ENCODE measurements at regions not wholly inside any gene's neighbourhood (a gene's known extent, or its start where the extent isn't known, plus 50 kb on each side); places are given as distances from the start of the nearest gene placed in this dataset.
"Not testable (repeated sequence)": the region's sequence is repeated elsewhere in the genome, so short reads cannot be mapped to it uniquely, and the experiment has no call there.

GRCh38 chr14:105883066-105884005 lies 357.0 kb downstream of the TMEM121 start:
- no peak for ATAC-seq
- TF ChIP-seq SNAI2 (CRISPR knock-in tag; IDR thresholded peaks at IDR 0.05) (no peak), GLIS3 (CRISPR knock-in tag; IDR thresholded peaks at IDR 0.05) (no peak), ZNF70 (CRISPR knock-in tag; IDR thresholded peaks at IDR 0.05) (no peak), BACH2 (CRISPR knock-in tag; IDR thresholded peaks at IDR 0.05; ENCODE audit: borderline replicate concordance) (no peak), ARNTL (CRISPR knock-in tag; IDR thresholded peaks at IDR 0.05; ENCODE audit: borderline replicate concordance, low read depth) (no peak), ZNF565 (CRISPR knock-in tag; conservative IDR thresholded peaks at IDR 0.05; ENCODE audit: low read depth) (no peak), TCF4 (CRISPR knock-in tag; IDR thresholded peaks at IDR 0.05; ENCODE audit: borderline replicate concordance) (no peak), ESRRG (CRISPR knock-in tag; IDR thresholded peaks at IDR 0.05) (no peak), OSR1 (CRISPR knock-in tag; IDR thresholded peaks at IDR 0.05) (no peak), CREB5 (CRISPR knock-in tag; IDR thresholded peaks at IDR 0.05; ENCODE audit: low read depth) (no peak), ZFP30 (CRISPR knock-in tag; IDR thresholded peaks at IDR 0.05) (no peak), ZFP3 (CRISPR knock-in tag; IDR thresholded peaks at IDR 0.05) (no peak), ZNF8 (CRISPR knock-in tag; IDR thresholded peaks at IDR 0.05) (no peak), ISL1 (CRISPR knock-in tag; IDR thresholded peaks at IDR 0.05) (no peak), PPARA (CRISPR knock-in tag; IDR thresholded peaks at IDR 0.05; ENCODE audit: borderline replicate concordance) (no peak), ZC3H10 (CRISPR knock-in tag; IDR thresholded peaks at IDR 0.05) (no peak), RARB (CRISPR knock-in tag; IDR thresholded peaks at IDR 0.05) (no peak)
- TF ChIP-seq, protein P1, sequence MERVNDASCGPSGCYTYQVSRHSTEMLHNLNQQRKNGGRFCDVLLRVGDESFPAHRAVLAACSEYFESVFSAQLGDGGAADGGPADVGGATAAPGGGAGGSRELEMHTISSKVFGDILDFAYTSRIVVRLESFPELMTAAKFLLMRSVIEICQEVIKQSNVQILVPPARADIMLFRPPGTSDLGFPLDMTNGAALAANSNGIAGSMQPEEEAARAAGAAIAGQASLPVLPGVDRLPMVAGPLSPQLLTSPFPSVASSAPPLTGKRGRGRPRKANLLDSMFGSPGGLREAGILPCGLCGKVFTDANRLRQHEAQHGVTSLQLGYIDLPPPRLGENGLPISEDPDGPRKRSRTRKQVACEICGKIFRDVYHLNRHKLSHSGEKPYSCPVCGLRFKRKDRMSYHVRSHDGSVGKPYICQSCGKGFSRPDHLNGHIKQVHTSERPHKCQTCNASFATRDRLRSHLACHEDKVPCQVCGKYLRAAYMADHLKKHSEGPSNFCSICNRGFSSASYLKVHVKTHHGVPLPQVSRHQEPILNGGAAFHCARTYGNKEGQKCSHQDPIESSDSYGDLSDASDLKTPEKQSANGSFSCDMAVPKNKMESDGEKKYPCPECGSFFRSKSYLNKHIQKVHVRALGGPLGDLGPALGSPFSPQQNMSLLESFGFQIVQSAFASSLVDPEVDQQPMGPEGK (CRISPR knock-in tag; IDR thresholded peaks at IDR 0.05; ENCODE audit: borderline replicate concordance) = no peak
- TF ChIP-seq, protein P2, sequence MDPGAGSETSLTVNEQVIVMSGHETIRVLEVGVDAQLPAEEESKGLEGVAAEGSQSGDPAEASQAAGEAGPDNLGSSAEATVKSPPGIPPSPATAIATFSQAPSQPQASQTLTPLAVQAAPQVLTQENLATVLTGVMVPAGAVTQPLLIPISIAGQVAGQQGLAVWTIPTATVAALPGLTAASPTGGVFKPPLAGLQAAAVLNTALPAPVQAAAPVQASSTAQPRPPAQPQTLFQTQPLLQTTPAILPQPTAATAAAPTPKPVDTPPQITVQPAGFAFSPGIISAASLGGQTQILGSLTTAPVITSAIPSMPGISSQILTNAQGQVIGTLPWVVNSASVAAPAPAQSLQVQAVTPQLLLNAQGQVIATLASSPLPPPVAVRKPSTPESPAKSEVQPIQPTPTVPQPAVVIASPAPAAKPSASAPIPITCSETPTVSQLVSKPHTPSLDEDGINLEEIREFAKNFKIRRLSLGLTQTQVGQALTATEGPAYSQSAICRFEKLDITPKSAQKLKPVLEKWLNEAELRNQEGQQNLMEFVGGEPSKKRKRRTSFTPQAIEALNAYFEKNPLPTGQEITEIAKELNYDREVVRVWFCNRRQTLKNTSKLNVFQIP (CRISPR knock-in tag; IDR thresholded peaks at IDR 0.05; ENCODE audit: borderline replicate concordance, low read depth) = no peak
- TF ChIP-seq, protein P3, sequence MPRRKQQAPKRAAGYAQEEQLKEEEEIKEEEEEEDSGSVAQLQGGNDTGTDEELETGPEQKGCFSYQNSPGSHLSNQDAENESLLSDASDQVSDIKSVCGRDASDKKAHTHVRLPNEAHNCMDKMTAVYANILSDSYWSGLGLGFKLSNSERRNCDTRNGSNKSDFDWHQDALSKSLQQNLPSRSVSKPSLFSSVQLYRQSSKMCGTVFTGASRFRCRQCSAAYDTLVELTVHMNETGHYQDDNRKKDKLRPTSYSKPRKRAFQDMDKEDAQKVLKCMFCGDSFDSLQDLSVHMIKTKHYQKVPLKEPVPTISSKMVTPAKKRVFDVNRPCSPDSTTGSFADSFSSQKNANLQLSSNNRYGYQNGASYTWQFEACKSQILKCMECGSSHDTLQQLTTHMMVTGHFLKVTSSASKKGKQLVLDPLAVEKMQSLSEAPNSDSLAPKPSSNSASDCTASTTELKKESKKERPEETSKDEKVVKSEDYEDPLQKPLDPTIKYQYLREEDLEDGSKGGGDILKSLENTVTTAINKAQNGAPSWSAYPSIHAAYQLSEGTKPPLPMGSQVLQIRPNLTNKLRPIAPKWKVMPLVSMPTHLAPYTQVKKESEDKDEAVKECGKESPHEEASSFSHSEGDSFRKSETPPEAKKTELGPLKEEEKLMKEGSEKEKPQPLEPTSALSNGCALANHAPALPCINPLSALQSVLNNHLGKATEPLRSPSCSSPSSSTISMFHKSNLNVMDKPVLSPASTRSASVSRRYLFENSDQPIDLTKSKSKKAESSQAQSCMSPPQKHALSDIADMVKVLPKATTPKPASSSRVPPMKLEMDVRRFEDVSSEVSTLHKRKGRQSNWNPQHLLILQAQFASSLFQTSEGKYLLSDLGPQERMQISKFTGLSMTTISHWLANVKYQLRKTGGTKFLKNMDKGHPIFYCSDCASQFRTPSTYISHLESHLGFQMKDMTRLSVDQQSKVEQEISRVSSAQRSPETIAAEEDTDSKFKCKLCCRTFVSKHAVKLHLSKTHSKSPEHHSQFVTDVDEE (CRISPR knock-in tag; IDR thresholded peaks at IDR 0.05) = no peak

DNA sequence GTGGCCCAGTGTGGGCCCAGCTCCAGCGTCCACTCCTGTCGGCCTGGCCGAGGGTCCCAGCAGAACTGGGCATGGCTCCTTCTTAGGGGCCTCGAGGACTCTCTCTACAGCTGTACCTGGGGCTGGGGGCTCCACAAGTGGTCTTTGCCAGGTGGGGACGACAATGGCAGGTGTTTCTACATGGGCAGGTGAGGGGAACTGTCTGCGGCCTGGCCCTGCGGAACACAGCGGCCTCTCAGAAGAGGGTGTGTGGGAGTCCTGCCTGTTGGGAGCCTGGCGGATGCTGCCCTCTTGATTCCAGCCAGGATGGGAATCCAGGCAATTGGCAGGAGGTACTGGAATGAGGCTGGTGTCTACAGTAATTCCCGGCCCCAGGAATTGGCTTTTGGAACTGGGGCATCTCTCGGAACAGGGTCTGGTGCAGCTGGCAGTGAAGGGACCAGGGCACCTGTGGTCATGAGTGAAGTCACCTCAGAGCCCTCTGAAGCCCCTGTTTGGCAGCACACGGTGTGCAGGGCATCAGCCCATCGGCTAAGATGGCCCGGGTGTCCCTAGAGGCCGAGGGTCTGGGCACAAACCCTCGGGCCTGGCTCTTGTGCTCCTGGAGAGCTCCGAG lies 357.9 kb downstream of the TMEM121 start:
- not testable (repeated sequence) for ATAC-seq

- TF ChIP-seq CSDC2 (CRISPR knock-in tag; IDR thresholded peaks at IDR 0.05) = no peak
- TF ChIP-seq, protein P3 (CRISPR knock-in tag; IDR thresholded peaks at IDR 0.05) = no peak
- TF ChIP-seq GLIS3 (CRISPR knock-in tag; IDR thresholded peaks at IDR 0.05) = no peak
- no peak for TF ChIP-seq ISL1 (CRISPR knock-in tag; IDR thresholded peaks at IDR 0.05)
- no peak for TF ChIP-seq ZFP30 (CRISPR knock-in tag; IDR thresholded peaks at IDR 0.05)
- TF ChIP-seq ESRRG (CRISPR knock-in tag; IDR thresholded peaks at IDR 0.05) = no peak
- no peak for TF ChIP-seq ZNF70 (CRISPR knock-in tag; IDR thresholded peaks at IDR 0.05)
- no peak for TF ChIP-seq CREB5 (CRISPR knock-in tag; IDR thresholded peaks at IDR 0.05; ENCODE audit: low read depth)
- no peak for TF ChIP-seq TOX (CRISPR knock-in tag; IDR thresholded peaks at IDR 0.05; ENCODE audit: borderline replicate concordance)
- no peak for TF ChIP-seq ZNF565 (CRISPR knock-in tag; conservative IDR thresholded peaks at IDR 0.05; ENCODE audit: low read depth)
- ATAC-seq = no peak
These were observed 358.5 kb downstream of the TMEM121 start for GRCh38 chr14:105884808-105885281.
